Urinary bladder (tissue), 3 donors: ENCODE measurements at regions not wholly inside any gene's neighbourhood (a gene's known extent, or its start where the extent isn't known, plus 50 kb on each side); places are given as distances from the start of the nearest gene placed in this dataset.
"Not testable (repeated sequence)": the region's sequence is repeated elsewhere in the genome, so short reads cannot be mapped to it uniquely, and the experiment has no call there.

ENCODE experiments used
- DNase-seq: peaks from one replicate; pipeline ENCODE4 v3.0.0-alpha.2; 2015; ENCODE audit errors: extremely low spot score
- H3K27ac ChIP-seq: one replicate; pipeline ENCODE4 v1.5.1; 2013; ENCODE audit warnings: low read depth, mild to moderate bottlenecking, moderate library complexity
- H3K36me3 ChIP-seq: one replicate; pipeline ENCODE4 v1.6.1; 2013; ENCODE audit warnings: mild to moderate bottlenecking, moderate library complexity; ENCODE audit not compliant: insufficient read depth
- H3K4me1 ChIP-seq: one replicate; pipeline ENCODE4 v1.6.1; 2013; ENCODE audit warnings: mild to moderate bottlenecking, moderate library complexity; ENCODE audit not compliant: insufficient read depth
- H3K4me3 ChIP-seq: one replicate; pipeline ENCODE4 v1.5.1; 2013; ENCODE audit warnings: low read depth, low read length
- WGBS: extraction: QIAGEN DNeasy Blood & Tissue Kit; methylation state at CpG from one replicate; pipeline ENCODE4 v1.1.7; 2013; 5-methylcytosine and 5-hydroxymethylcytosine counted together
- donor health status: healthy with polysubstance abuse.
- donor health status: healthy.

GRCh38 chr7:68707159-68707558 lies 891.1 kb upstream of the AUTS2 start:
- no peak overlapping the region for H3K27ac ChIP-seq
- 79% methylated on average over 5 of the region's 5 CpGs for WGBS
- no peaks in the 10 kb centered on the region for H3K36me3 ChIP-seq
- no peak for DNase-seq
- no peak overlapping the region for H3K4me3 ChIP-seq
- H3K4me1 ChIP-seq, result no peaks in the 10 kb centered on the region

GRCh38 chr7:68707958-68708357 lies 890.3 kb upstream of the AUTS2 start:
- Histone ChIP-seq H3K27ac (no peak overlapping the region), H3K36me3 (no peaks in the 10 kb centered on the region), H3K4me1 (no peaks in the 10 kb centered on the region), H3K4me3 (no peak overlapping the region)
- WGBS, result 93% methylated on average over 6 of the region's 6 CpGs
- no peak for DNase-seq

GRCh38 chr7:68712956-68713495 lies 885.2 kb upstream of the AUTS2 start:
- Histone ChIP-seq H3K4me1 (no peaks in the 10 kb centered on the region), H3K4me3 (no peak overlapping the region), H3K36me3 (no peaks in the 10 kb centered on the region), H3K27ac (no peak overlapping the region)
- 74% methylated on average over 7 of the region's 7 CpGs for WGBS
- no peak for DNase-seq

DNA sequence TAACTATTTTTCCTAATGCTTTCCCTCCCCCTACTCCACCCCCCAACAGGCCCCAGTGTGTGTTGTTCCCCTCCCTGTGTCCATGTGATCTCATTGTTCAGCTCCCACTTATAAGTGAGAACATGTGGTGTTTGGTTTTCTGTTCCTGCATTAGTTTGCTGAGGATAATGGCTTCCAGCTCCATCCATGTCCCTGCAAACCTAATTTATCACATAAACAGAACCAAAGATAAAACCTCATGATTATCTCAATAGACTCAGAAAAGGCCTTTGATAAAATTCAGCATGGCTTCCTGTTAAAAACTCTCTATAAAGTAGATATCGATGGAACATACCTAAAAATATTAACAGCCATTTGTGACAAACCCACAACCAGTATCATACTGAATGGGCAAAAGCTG lies 884.1 kb upstream of the AUTS2 start:
- not testable (repeated sequence) for H3K4me3 ChIP-seq

DNA sequence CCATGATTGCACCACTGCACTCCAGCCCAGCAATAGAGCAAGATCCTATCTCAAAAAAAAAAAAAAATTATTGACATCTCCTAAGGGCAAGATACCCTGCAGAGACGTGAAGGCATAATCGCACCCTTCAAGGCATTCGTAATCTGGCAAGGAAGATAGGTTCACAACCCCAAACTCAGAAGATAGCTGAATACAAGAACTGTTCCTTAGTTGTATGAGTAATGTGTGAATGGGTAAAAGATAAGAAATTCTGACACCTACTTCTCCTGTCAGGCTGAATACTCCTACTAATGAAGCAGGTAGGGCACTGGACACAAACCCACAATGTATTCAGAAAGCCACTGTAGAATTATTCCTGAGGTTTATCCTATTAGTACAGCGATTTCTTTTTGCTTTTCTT lies 882.4 kb upstream of the AUTS2 start:
- Histone ChIP-seq H3K36me3 (no peaks in the 10 kb centered on the region), H3K4me1 (no peaks in the 10 kb centered on the region), H3K27ac (no peak overlapping the region), H3K4me3 (no peak overlapping the region)
- no peak for DNase-seq
- WGBS, result 92% methylated on average over 4 of the region's 4 CpGs

More for the DNA sequence above, 884.1 kb upstream of the AUTS2 start:
- DNase-seq, H3K36me3 ChIP-seq, H3K4me1 ChIP-seq, H3K27ac ChIP-seq: not testable (repeated sequence)
- WGBS, result 49% methylated on average over 1 of the region's 1 CpG

GRCh38 chr7:68717176-68717575 lies 881.1 kb upstream of the AUTS2 start:
- no peak for DNase-seq
- Histone ChIP-seq H3K4me3 (no peak overlapping the region), H3K36me3 (no peaks in the 10 kb centered on the region), H3K27ac (no peak overlapping the region), H3K4me1 (no peaks in the 10 kb centered on the region)
- 84% methylated on average over 1 of the region's 1 CpG for WGBS

DNA sequence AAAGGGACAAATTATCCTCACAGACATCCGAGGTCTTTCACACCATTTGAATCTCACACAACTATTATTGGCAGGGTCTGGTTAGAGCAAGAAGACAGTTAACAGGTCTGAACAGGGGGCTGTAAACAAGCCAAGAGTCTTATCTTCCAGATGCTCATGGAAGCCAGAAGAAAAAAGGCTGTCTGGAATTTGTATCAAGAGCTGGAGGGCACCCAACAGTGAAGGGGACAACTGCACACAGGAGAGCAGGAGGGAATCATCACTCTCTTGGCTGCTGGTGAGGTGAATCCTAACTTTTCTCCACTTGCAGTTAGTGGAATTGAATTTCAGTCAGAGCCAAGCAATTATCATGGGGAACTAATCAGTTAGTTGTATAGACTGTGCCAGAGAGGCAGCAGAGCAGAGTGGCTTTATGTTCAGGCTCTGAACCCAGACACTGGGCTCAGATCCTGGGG lies 880.2 kb upstream of the AUTS2 start:
- Histone ChIP-seq H3K36me3 (no peaks in the 10 kb centered on the region), H3K4me1 (no peaks in the 10 kb centered on the region), H3K27ac (no peak overlapping the region), H3K4me3 (no peak overlapping the region)
- 2% methylated on average over 1 of the region's 1 CpG for WGBS
- peak; percentile 33 for DNase-seq

GRCh38 chr7:68720697-68721096 lies 877.6 kb upstream of the AUTS2 start:
- H3K36me3 ChIP-seq, result no peaks in the 10 kb centered on the region
- WGBS, result 82% methylated on average over 5 of the region's 5 CpGs
- H3K27ac ChIP-seq, result no peak overlapping the region
- no peak overlapping the region for H3K4me3 ChIP-seq
- no peaks in the 10 kb centered on the region for H3K4me1 ChIP-seq
- no peak for DNase-seq

- no peak for DNase-seq
- Histone ChIP-seq H3K27ac (no peak overlapping the region), H3K36me3 (no peaks in the 10 kb centered on the region), H3K4me3 (no peak overlapping the region), H3K4me1 (no peaks in the 10 kb centered on the region)
- 79% methylated on average over 1 of the region's 1 CpG for WGBS
Observed at GRCh38 chr7:68722044-68722443, 876.2 kb upstream of the AUTS2 start.

DNA sequence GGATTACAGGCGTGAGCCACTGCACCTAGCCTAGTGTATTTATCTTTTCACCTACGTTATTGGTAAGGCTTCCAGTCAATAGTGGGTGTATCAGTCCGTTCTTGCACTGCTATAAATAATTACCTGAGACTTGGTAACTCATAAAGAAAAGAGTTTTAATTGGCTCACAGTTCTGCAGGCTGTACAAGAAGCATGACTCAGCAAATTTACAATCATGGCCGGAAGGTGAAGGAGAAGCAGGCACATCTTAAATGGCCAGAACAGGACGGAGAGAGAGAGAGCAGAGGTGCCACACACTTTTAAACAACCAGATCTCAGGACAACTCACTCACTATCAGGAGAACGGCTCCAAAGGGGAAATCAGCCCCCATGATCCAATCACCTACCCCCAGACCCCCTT lies 873.3 kb upstream of the AUTS2 start:
- no peak for DNase-seq
- Histone ChIP-seq H3K4me1 (no peaks in the 10 kb centered on the region), H3K27ac (no peak overlapping the region), H3K36me3 (no peaks in the 10 kb centered on the region), H3K4me3 (no peak overlapping the region)
- WGBS, result 76% methylated on average over 6 of the region's 6 CpGs

GRCh38 chr7:68725843-68726785 lies 872.2 kb upstream of the AUTS2 start:
- H3K27ac ChIP-seq, result no peak overlapping the region
- no peaks in the 10 kb centered on the region for H3K4me1 ChIP-seq
- no peak for DNase-seq
- WGBS, result 88% methylated on average over 12 of the region's 12 CpGs
- H3K36me3 ChIP-seq, result no peaks in the 10 kb centered on the region
- H3K4me3 ChIP-seq, result no peak overlapping the region

- H3K27ac ChIP-seq, H3K4me1 ChIP-seq, H3K4me3 ChIP-seq, DNase-seq, H3K36me3 ChIP-seq: not testable (repeated sequence)
- WGBS, result 90% methylated on average over 6 of the region's 6 CpGs
Observed at GRCh38 chr7:68728720-68729119, 869.6 kb upstream of the AUTS2 start.

DNA sequence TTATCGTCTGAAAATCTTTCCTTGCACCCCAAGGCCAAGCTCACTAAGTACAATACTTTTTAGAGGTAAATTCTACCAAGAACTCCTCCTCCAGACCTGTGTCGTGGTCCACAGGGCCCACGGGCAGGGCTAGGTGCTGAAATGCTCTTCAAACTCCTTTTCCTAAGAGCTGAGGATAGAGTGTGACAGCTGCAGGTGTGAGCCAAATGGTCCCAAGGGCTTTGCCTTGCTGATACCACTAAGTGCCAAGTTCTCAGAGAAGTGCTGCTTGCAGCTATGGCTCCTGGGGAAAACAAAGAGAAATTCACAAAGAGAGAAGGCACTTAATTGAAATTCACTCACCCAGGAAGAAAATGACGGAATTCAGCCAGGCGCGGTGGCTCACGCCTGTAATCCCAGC lies 868.9 kb upstream of the AUTS2 start:
- no peaks in the 10 kb centered on the region for H3K36me3 ChIP-seq
- H3K4me1 ChIP-seq, result no peaks in the 10 kb centered on the region
- no peak overlapping the region for H3K4me3 ChIP-seq
- no peak overlapping the region for H3K27ac ChIP-seq
- no peak for DNase-seq
- WGBS, result 77% methylated on average over 7 of the region's 7 CpGs

DNA sequence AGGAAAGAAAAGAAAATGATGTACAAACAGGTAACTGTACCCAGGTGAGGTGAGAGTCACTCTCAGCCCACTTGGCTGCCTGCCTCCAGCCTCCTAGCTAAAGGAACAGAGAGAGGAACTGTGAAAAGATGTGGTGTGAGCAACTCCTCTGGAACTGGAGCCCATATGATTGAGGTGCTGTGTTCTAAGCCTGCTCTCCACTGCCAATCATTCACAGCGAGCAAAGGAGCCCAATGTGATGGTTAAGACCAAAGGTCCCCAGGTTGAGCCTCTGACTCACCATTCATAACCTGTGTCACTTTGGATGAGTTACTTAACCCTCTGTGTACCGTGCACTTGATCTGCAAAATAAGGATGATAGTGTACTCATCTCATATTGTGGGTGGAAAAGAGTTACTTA lies 868.1 kb upstream of the AUTS2 start:
- no peak for DNase-seq
- Histone ChIP-seq H3K4me1 (no peaks in the 10 kb centered on the region), H3K36me3 (no peaks in the 10 kb centered on the region), H3K27ac (no peak overlapping the region), H3K4me3 (no peak overlapping the region)
- WGBS, result 82% methylated on average over 2 of the region's 2 CpGs
